HG03469 (cell line): ENCODE measurements at regions not wholly inside any gene's neighbourhood (a gene's known extent, or its start where the extent isn't known, plus 50 kb on each side); places are given as distances from the start of the nearest gene placed in this dataset.
"Not testable (repeated sequence)": the region's sequence is repeated elsewhere in the genome, so short reads cannot be mapped to it uniquely, and the experiment has no call there.

Experiments
- ATAC-seq: cut with Tn5 transposase; IDR thresholded peaks from one replicate; pipeline ENCODE4 v1.9.1; 2021; ENCODE audit warnings: mild to moderate bottlenecking, moderate library complexity, moderate number of reproducible peaks; ENCODE audit not compliant: unreplicated experiment

GRCh38 chr2:122660786-122661634 is 905.6 kb downstream of the TSN start:
- ATAC-seq, result no peak

- ATAC-seq, result no peak
Measured at GRCh38 chr2:122663620-122664019, 908.2 kb downstream of the TSN start.

GRCh38 chr2:122669627-122670026 is 914.2 kb downstream of the TSN start:
- ATAC-seq, result no peak

GRCh38 chr2:122670897-122671296 is 915.4 kb downstream of the TSN start:
- no peak for ATAC-seq

DNA sequence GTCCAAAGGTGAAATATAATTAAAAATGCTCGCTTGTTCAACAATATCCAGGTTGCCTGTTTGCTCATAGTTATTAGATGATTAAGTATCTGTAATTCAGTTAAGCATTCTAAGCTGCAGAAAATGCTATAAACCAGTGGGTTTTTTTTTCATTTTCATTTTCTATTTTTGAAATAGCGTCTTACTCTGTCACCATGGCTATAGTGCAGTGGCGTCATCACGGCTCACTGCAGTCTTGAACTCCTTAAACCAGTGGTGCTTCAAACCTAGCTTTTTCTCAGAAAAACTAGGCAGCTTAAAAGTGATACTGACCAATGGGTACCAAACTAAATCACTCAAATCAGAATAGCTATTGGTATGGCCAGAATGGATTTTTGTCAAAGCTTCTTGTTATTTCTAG is 925.2 kb downstream of the TSN start:
- no peak for ATAC-seq

DNA sequence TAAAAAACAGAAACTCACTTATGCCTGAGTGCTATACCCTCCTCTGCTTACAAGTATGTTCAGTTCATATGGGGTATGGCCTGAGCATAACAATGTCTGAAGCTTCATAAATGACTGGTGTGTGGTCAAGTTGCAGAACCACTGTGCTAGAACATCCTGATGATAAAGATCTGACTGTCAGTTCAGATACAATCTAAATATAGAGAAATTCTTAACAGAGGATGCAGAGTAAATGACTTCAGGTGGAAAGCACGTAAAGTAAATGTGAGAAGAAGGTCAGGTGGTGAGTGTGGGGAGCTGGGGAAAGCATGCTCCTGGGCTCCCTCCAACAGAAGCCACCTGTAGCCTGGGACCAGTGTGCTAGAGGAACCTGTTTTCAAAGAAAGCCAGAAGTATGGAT is 926.2 kb downstream of the TSN start:
- no peak for ATAC-seq

GRCh38 chr2:122682356-122682755 is 926.9 kb downstream of the TSN start:
- ATAC-seq, result no peak

DNA sequence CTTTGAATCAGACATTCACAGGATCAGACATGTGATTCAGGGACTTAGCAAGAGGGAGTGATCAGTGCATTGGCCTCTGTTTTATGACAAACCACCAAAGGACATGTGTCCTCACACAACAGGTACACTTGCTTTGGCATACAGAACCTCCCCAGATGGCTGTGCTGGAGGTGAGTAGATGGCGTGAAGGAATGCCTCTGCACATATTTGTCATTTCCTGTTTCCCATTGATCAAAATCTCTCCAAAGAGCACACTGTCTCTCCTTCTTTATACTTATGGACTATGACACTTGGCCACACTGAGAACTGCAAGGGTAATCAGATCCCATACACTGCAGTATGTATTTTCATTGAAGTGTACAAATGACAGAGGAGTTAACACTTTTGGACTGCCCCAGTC is 927.6 kb downstream of the TSN start:
- no peak for ATAC-seq

DNA sequence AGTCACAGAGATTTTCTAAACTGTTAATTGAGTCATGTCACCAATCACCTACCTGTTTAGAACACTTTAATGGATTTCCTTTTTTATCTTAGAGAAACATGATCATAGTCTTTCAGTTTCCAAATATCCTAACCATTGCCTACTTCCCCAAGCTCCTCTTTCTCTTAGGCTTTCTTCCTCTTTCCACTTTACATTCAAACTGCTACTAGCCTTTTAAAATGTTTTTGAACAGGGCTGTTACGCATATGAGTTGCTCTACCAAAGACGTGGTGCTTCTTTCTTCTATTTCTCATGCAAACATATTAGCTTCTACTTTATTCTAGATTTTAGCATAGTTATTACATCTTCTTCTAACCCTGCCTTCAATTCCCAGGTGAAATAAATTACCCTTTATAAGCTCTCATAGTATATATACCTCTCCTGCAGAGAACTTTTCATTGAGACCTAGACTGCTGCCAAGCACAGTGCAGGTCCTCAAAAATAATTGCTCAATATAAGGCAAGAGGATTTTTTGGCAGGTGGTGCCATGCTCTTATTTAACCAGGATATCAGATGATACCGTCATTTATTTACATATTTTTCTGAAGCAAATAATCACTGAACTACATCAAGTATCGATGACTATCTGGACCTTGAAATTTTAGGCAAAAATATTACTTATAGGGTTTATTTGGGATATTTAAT is 937.1 kb downstream of the TSN start:
- ATAC-seq, result no peak

- no peak for ATAC-seq
Measured at GRCh38 chr2:122697415-122697814, 942.0 kb downstream of the TSN start.

GRCh38 chr2:122703676-122704075 is 948.2 kb downstream of the TSN start:
- no peak for ATAC-seq

- peak; percentile 49 for ATAC-seq
Measured at GRCh38 chr2:122704109-122704563, 948.7 kb downstream of the TSN start.

GRCh38 chr2:122705746-122706145 is 950.3 kb downstream of the TSN start:
- ATAC-seq, result no peak

- no peak for ATAC-seq
Measured at GRCh38 chr2:122706757-122707223, 951.3 kb downstream of the TSN start.

DNA sequence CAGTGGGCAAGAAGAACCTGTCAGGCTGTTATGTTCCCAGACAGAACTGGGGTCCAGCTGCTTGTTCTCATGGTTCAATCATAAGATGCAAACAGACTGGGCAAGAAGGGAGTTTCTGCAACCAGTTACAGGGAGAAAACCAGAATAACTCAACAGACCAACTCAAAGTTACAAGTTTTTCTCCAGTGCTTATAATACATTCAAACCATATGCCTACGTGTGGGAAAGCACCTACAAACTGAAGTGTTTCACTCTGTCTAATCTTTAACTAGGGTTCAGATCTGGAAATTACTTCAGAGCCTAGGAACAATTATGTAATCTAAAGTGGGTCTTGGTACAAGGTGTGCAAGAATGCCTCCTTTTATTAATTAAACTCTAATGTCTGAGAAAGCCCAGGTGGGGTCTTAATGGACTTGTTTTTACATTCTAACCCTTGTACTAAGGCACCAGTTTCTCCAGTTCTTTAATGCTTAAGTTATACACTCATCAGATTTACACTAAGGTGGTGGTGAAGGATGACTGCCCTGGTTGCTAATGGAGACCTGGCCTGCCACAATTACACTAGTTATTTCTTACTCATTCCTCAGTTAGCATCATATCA is 951.9 kb downstream of the TSN start:
- peak; percentile 44 for ATAC-seq

DNA sequence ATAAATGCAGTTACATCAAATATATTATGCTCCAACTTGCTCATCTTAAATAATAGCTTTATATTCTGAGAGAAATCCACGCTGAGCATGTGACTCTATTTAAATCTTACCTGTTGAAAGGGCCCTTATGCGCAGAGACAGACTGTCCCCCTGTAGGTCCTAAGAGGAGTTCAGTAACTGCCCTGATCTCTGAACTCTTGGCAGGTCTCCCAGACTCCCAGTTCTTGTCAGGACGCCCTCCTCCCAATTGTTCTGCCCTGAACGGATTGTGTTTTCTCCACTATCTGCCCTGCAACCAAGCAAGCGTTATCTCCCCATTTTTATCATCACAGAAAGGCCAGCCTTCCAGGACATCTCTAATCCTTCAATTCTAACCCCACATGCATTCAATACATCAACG is 954.6 kb downstream of the TSN start:
- no peak for ATAC-seq

DNA sequence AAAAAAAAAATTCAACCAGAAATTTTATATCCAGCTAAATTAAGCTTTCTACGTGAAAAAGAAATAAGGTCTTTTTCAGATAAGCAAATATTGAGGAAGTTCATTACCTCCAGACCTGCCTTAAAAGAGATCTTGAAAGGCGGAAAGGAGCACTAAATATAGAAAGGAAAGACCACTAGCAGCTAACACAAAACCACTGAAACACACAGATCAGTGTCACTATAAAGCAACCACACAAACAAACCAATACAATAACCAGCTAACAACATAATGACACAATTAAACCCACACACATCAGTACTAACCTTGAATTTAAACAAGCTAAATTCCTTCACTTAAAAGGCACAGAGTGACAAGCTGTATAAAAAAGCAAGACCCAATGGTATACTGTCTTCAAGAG is 958.3 kb downstream of the TSN start:
- no peak for ATAC-seq

GRCh38 chr2:122720822-122721221 is 965.4 kb downstream of the TSN start:
- not testable (repeated sequence) for ATAC-seq

GRCh38 chr2:122734766-122735424 is 979.4 kb downstream of the TSN start:
- no peak for ATAC-seq

- ATAC-seq, result no peak
Measured at GRCh38 chr2:122736279-122736678, 980.8 kb downstream of the TSN start.

DNA sequence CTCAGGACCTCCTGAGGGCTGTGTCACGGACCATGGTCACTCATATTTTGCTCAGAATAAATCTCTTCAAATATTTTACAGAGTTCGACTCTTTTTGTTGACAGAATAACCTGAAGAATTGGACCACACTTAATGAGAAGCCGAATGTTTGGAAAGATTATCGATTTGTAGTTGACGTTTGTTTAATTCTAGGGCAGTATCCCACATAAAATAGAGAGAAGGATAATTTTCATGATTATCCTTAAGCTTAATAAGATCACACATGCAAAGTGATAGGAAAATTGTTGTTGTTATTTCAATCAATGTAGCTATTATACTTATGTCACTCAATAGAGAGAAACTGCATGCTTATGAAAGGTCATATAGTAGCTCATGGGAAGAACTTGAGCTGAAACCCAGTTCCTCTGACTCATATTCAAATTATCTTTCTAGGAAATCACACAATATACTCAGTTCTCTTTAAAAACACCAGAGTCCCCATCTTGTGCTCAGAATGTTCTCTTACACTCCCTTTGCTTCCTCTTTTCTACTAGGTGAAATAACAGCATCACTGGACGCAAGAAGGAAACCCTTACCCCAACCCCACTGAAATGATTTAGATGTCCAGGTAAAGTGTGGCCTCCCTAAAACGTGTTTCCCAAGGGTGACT is 982.1 kb downstream of the TSN start:
- ATAC-seq, result peak; percentile 54
